H1 (cell line): ENCODE measurements at regions not wholly inside any gene's neighbourhood (a gene's known extent, or its start where the extent isn't known, plus 50 kb on each side); places are given as distances from the start of the nearest gene placed in this dataset.

ENCODE experiments used
- CTCF ChIA-PET: fragments of 300-600 bp; sonication (Branson Sonifier 250); formaldehyde crosslinking; loops from one replicate; lab custom pipeline; 2021; ENCODE audit not compliant: partially characterized antibody; lab: Charles Lee
- POLR2A ChIA-PET: fragments of 300-600 bp; sonication (Branson Sonifier 250); formaldehyde crosslinking; loops from one replicate; lab custom pipeline; 2021; ENCODE audit warnings: inconsistent platforms; ENCODE audit not compliant: partially characterized antibody; lab: Charles Lee
- DNase-seq, 2 experiments: peaks; one replicate each; pipeline versions ENCODE4 v3.0.0 to v3.0.0-alpha.2; 2010 to 2022; ENCODE audit warnings: low spot score in 2 of 2, low read depth in 1 of 2, mixed read lengths in 1 of 2
- FAIRE-seq: peaks from 2 replicates; lab custom pipeline; 2011; peaks lifted over from hg19 to GRCh38; lab: Jason Lieb, UNC
- H2AFZ ChIP-seq: 2 replicates; pipeline ENCODE4 v1.8.1; 2012; ENCODE audit warnings: low read length, inconsistent platforms
- H2AK5ac ChIP-seq: 2 replicates; pipeline ENCODE4 v1.6.1; 2013; ENCODE audit warnings: low read depth, low read length
- H2BK120ac ChIP-seq: replicated peaks from 2 replicates; pipeline ENCODE3; 2013; ENCODE audit warnings: low read depth, low read length, inconsistent platforms
- H2BK12ac ChIP-seq: 2 replicates; pipeline ENCODE4 v1.6.1; 2013; ENCODE audit warnings: low read depth, low read length
- H2BK15ac ChIP-seq: 2 replicates; pipeline ENCODE4 v1.6.1; 2013; ENCODE audit warnings: low read length
- H2BK20ac ChIP-seq: 2 replicates; pipeline ENCODE4 v1.6.1; 2013; ENCODE audit warnings: low read length
- H2BK5ac ChIP-seq: 2 replicates; pipeline ENCODE4 v1.6.1; 2013; ENCODE audit warnings: low read depth, low read length
- H3K14ac ChIP-seq: 2 replicates; pipeline ENCODE4 v1.6.1; 2013; ENCODE audit warnings: inconsistent platforms; ENCODE audit not compliant: insufficient read length
- H3K18ac ChIP-seq: 2 replicates; pipeline ENCODE4 v1.6.1; 2013; ENCODE audit warnings: low read length; ENCODE audit errors: extremely low read depth
- H3K23ac ChIP-seq: 2 replicates; pipeline ENCODE4 v1.6.1; 2013; ENCODE audit warnings: inconsistent platforms; ENCODE audit not compliant: insufficient read length
- H3K23me2 ChIP-seq: 2 replicates; pipeline ENCODE4 v1.6.1; 2013; ENCODE audit warnings: low read depth, low read length
- H3K27ac ChIP-seq: 2 replicates; pipeline ENCODE4 v1.6.1; 2011; ENCODE audit warnings: low read depth, low read length, inconsistent platforms
- H3K27me3 ChIP-seq, 4 experiments: replicated peaks in 1 of 4; 1 replicate in 1 of 4; 2 replicates in 3 of 4; pipeline versions ENCODE4 v1.6.1 to v1.8.1; 2011 to 2013; ENCODE audit warnings: low read length in 3 of 4, mild to moderate bottlenecking in 3 of 4, inconsistent platforms in 2 of 4, mixed read lengths in 2 of 4, moderate library complexity in 1 of 4; ENCODE audit not compliant: control insufficient read depth in 3 of 4, insufficient read depth in 3 of 4; ENCODE audit errors: extremely low read depth in 1 of 4
- H3K36me3 ChIP-seq, 4 experiments: 2 replicates each; pipeline versions ENCODE4 v1.6.1 to v1.8.1; 2011 to 2013; ENCODE audit warnings: mild to moderate bottlenecking in 4 of 4, low read length in 3 of 4, moderate library complexity in 2 of 4, control low read depth in 1 of 4, inconsistent platforms in 1 of 4; ENCODE audit not compliant: insufficient read depth in 4 of 4, control insufficient read depth in 2 of 4
- H3K4ac ChIP-seq: replicated peaks from 2 replicates; pipeline ENCODE3; 2013; ENCODE audit warnings: low read length, low read depth, mixed read lengths, inconsistent platforms; ENCODE audit not compliant: insufficient read length
- H3K4me1 ChIP-seq, 4 experiments: replicated peaks in 1 of 4; 1 replicate in 1 of 4; 2 replicates in 3 of 4; pipeline versions ENCODE4 v1.6.1 to v1.8.1; 2011 to 2013; ENCODE audit warnings: low read length in 3 of 4, inconsistent platforms in 2 of 4, mixed read lengths in 1 of 4; ENCODE audit not compliant: insufficient read depth in 4 of 4, control insufficient read depth in 3 of 4
- H3K4me2 ChIP-seq, 2 experiments: 2 replicates each; pipeline versions ENCODE4 v1.6.1 to v1.8.1; 2011 to 2013; ENCODE audit warnings: low read depth in 2 of 2, low read length in 2 of 2, control low read depth in 1 of 2, inconsistent platforms in 1 of 2, mild to moderate bottlenecking in 1 of 2; ENCODE audit not compliant: insufficient read depth in 1 of 2
- H3K4me3 ChIP-seq, 4 experiments: fragments of 200-600, 300-600 bp in 1 of 4; sonication (generic), shearing (Covaris generic), sonication (Bioruptor Twin) in 1 of 4; 2 replicates each; pipeline versions ENCODE4 v1.5.1 to v1.8.1; 2011 to 2016; ENCODE audit warnings: low read length in 4 of 4, low read depth in 3 of 4, control low read depth in 2 of 4, inconsistent platforms in 2 of 4, mild to moderate bottlenecking in 2 of 4, mixed read lengths in 1 of 4, moderate library complexity in 1 of 4; ENCODE audit not compliant: insufficient read depth in 2 of 4; ENCODE audit errors: extremely low read depth in 1 of 4
- H3K56ac ChIP-seq: replicated peaks from 2 replicates; pipeline ENCODE3; 2013; ENCODE audit warnings: low read depth, mild to moderate bottlenecking, mixed read lengths, low read length, inconsistent platforms; ENCODE audit not compliant: insufficient read length
- H3K79me1 ChIP-seq: 2 replicates; pipeline ENCODE4 v1.6.1; 2013; ENCODE audit warnings: low read depth, low read length, control low read depth
- H3K79me2 ChIP-seq, 2 experiments: 2 replicates each; pipeline versions ENCODE4 v1.6.1 to v1.8.1; 2012 to 2013; ENCODE audit warnings: low read length in 2 of 2, mild to moderate bottlenecking in 2 of 2, inconsistent platforms in 1 of 2; ENCODE audit not compliant: insufficient read depth in 2 of 2, control insufficient read depth in 1 of 2
- H3K9ac ChIP-seq, 4 experiments: replicated peaks in 1 of 4; 1 replicate in 1 of 4; 2 replicates in 3 of 4; pipeline versions ENCODE4 v1.6.1 to v1.8.1; 2011 to 2013; ENCODE audit warnings: low read depth in 3 of 4, low read length in 3 of 4, control low read depth in 2 of 4, mild to moderate bottlenecking in 2 of 4, moderate library complexity in 2 of 4, inconsistent platforms in 1 of 4; ENCODE audit errors: extremely low read depth in 1 of 4
- H3K9me3 ChIP-seq, 2 experiments: 2 replicates each; pipeline versions ENCODE4 v1.6.1 to v1.8.1; 2012 to 2013; ENCODE audit warnings: mild to moderate bottlenecking in 2 of 2, moderate library complexity in 2 of 2, control low read depth in 1 of 2, inconsistent platforms in 1 of 2, low read depth in 1 of 2, low read length in 1 of 2, mixed read lengths in 1 of 2; ENCODE audit not compliant: insufficient read depth in 2 of 2
- H4K20me1 ChIP-seq, 2 experiments: replicated peaks in 1 of 2; 2 replicates each; pipeline versions ENCODE3 to v1.8.1; 2011 to 2013; ENCODE audit warnings: inconsistent platforms in 2 of 2, low read length in 2 of 2, mild to moderate bottlenecking in 1 of 2; ENCODE audit not compliant: insufficient read depth in 2 of 2, control insufficient read depth in 1 of 2
- H4K5ac ChIP-seq: 2 replicates; pipeline ENCODE4 v1.6.1; 2013; ENCODE audit warnings: low read length, low read depth, mixed read lengths, inconsistent platforms; ENCODE audit not compliant: insufficient read length
- H4K8ac ChIP-seq: 2 replicates; pipeline ENCODE4 v1.8.0; 2013; ENCODE audit warnings: mild to moderate bottlenecking, moderate library complexity, low read length, inconsistent platforms; ENCODE audit not compliant: insufficient read depth; ENCODE audit errors: extremely low read depth
- H4K91ac ChIP-seq: replicated peaks from 2 replicates; pipeline ENCODE3; 2013; ENCODE audit warnings: low read length, mixed read lengths, inconsistent platforms; ENCODE audit not compliant: insufficient read length
- BACH1 ChIP-seq: IDR thresholded peaks from 2 replicates; pipeline ENCODE4 v1.6.1; 2012; ENCODE audit warnings: low read length, improper control_type of control experiment
- CHD1 ChIP-seq: IDR thresholded peaks from 2 replicates; pipeline ENCODE4 v1.6.1; 2012; ENCODE audit warnings: low read depth, low read length, improper control_type of control experiment
- EGR1 ChIP-seq: IDR thresholded peaks from 2 replicates; pipeline ENCODE4 v1.6.1; 2011; ENCODE audit warnings: low read depth, low read length, borderline replicate concordance
- GABPA ChIP-seq: IDR thresholded peaks from 2 replicates; pipeline ENCODE4 v1.6.1; 2011; ENCODE audit warnings: mild to moderate bottlenecking, low read length, moderate library complexity, borderline replicate concordance; ENCODE audit not compliant: insufficient read depth
- HDAC2 ChIP-seq, 2 experiments: fragments of 300-600 bp in 1 of 2; sonication (generic) in 1 of 2; IDR thresholded peaks; 2 replicates each; pipeline ENCODE4 v1.6.1; 2011 to 2012; ENCODE audit warnings: low read depth in 2 of 2, low read length in 2 of 2, mild to moderate bottlenecking in 2 of 2, moderate library complexity in 2 of 2, borderline replicate concordance in 1 of 2, inconsistent platforms in 1 of 2
- RBBP5 ChIP-seq: IDR thresholded peaks from 2 replicates; pipeline ENCODE4 v1.7.1; 2012; ENCODE audit warnings: low read depth, mild to moderate bottlenecking, inconsistent platforms, low read length, moderate library complexity, borderline replicate concordance
- RXRA ChIP-seq: IDR thresholded peaks from 2 replicates; pipeline ENCODE4 v1.6.1; 2011; ENCODE audit warnings: low read depth, mild to moderate bottlenecking, low read length, moderate library complexity; ENCODE audit not compliant: insufficient read depth
- SIRT6 ChIP-seq: IDR thresholded peaks from one replicate; pipeline ENCODE4 v1.7.1; 2012; ENCODE audit warnings: low read length, inconsistent platforms
- SIX5 ChIP-seq: IDR thresholded peaks from 2 replicates; pipeline ENCODE4 v1.6.1; 2011; ENCODE audit warnings: mild to moderate bottlenecking, low read depth, low read length
- SP1 ChIP-seq: IDR thresholded peaks from 2 replicates; pipeline ENCODE4 v1.6.1; 2011; ENCODE audit warnings: low read depth, low read length
- USF2 ChIP-seq: IDR thresholded peaks from 2 replicates; pipeline ENCODE4 v1.6.1; 2011; ENCODE audit warnings: low read length, improper control_type of control experiment
- YY1 ChIP-seq: IDR thresholded peaks from 2 replicates; pipeline ENCODE4 v1.6.1; 2011; ENCODE audit warnings: low read depth, mild to moderate bottlenecking, low read length
- WGBS, 2 experiments: shearing (Covaris generic) in 1 of 2; methylation state at CpG; one replicate each; pipeline versions ENCODE4 v1.1.6 to v1.1.7; 2013 to 2015; ENCODE audit warnings: low lambda C conversion rate in 2 of 2, mixed read lengths in 2 of 2, inconsistent platforms in 1 of 2, low coverage in 1 of 2, missing lambda C conversion rate in 1 of 2; ENCODE audit not compliant: insufficient replicate concordance in 2 of 2, insufficient coverage in 1 of 2, insufficient read length in 1 of 2; ENCODE audit errors: extremely low coverage in 1 of 2, missing lambda C conversion rate in 1 of 2; 5-methylcytosine and 5-hydroxymethylcytosine counted together

- peak overlapping the region; percentile 76 for H3K4ac ChIP-seq
- no peak overlapping the region for H4K8ac ChIP-seq
- H3K79me2 ChIP-seq: peaks cover 3 to 59% of the 10 kb centered on the region in 2 experiments; a peak in 2 of 4 replicates
- H2BK15ac ChIP-seq: no peak overlapping the region
- peaks cover under 1 to 2% of the 10 kb centered on the region in 2 experiments; a peak in 1 of 4 replicates for H3K9me3 ChIP-seq
- no peaks in the 10 kb centered on the region for H3K79me1 ChIP-seq
- H2BK20ac ChIP-seq: peak overlapping the region; percentile 100
- 39% methylated on average over 2 of the region's 2 CpGs; no CpG with 5 or more reads in 1 of the 2 experiments for WGBS, 2 experiments
- H3K36me3 ChIP-seq: peaks cover 0 to 23% (median 12%) of the 10 kb centered on the region in 4 experiments; a peak in 4 of 8 replicates
- H3K56ac ChIP-seq: peak overlapping the region; percentile 89
- H3K23me2 ChIP-seq: peaks cover 4% of the 10 kb centered on the region; the same call in 1 of the 2 replicates
- H2AK5ac ChIP-seq: peak overlapping the region; percentile 82; the same call in 1 of the 2 replicates
- peak overlapping the region; percentile 79; the same call in 1 of the 2 replicates for H3K27ac ChIP-seq
- peak overlapping the region; percentile 99 for H2BK120ac ChIP-seq
- no peaks in the 10 kb centered on the region for H4K20me1 ChIP-seq
- H4K5ac ChIP-seq: peak overlapping the region; percentile 85
- no peak overlapping the region for H3K9ac ChIP-seq
- no peak overlapping the region for H2AFZ ChIP-seq
- H3K4me1 ChIP-seq: peaks cover 0 to 10% (median 7%) of the 10 kb centered on the region in 4 experiments; a peak in 6 of 7 replicates
- H2BK5ac ChIP-seq: peak overlapping the region; percentile 100
- ChIA-PET POLR2A (interaction anchor here (0.9 to 1.5 kb wide), 8 partner anchors 9 to 354 kb away, joined by 3 to 5 read pairs (median 3); no protein-coding TSS in a partner anchor), CTCF (no interaction called here)
- no peaks in the 10 kb centered on the region for H3K27me3 ChIP-seq
- DNase-seq: no peak
- H3K14ac ChIP-seq: no peak overlapping the region
- peak; percentile 28 for FAIRE-seq
- peak overlapping the region in 3 of 4 experiments; percentile 12 to 44 (median 14); a peak in 2 of 8 replicates for H3K4me3 ChIP-seq
- H3K4me2 ChIP-seq: peak overlapping the region; percentile 44 to 76; a peak in 3 of 4 replicates
- peak overlapping the region; percentile 94 for H3K18ac ChIP-seq
- H2BK12ac ChIP-seq: peak overlapping the region; percentile 95
- H4K91ac ChIP-seq: peak overlapping the region; percentile 100
- H3K23ac ChIP-seq: no peak overlapping the region
- TF ChIP-seq GABPA (no peak), SP1 (no peak), SIRT6 (no peak), CHD1 (no peak), USF2 (no peak), BACH1 (no peak), RXRA (no peak), SIX5 (no peak), RBBP5 (no peak), EGR1 (no peak), YY1 (no peak), HDAC2 (IDR thresholded peaks at IDR 0.05; ENCODE audit: borderline replicate concordance in 1 of 2, low read depth in 2 of 2, low read length in 2 of 2) (no peak)
These were observed 378.1 kb upstream of the POU3F1 start for GRCh38 chr1:38424677-38425076.
